Stimulated activated CD4-positive, alpha-beta T cell treated with anti-CD3 and anti-CD28 coated beads, Interleukin-4, amount 100 ng/mL, for 48 hours (primary cell): ENCODE measurements at regions not wholly inside any gene's neighbourhood (a gene's known extent, or its start where the extent isn't known, plus 50 kb on each side); places are given as distances from the start of the nearest gene placed in this dataset.

Experiments
- DNase-seq, 2 donors: peaks; one replicate each; pipeline ENCODE4 v3.0.0-alpha.2; 2020; ENCODE audit warnings: low read depth in 2 of 2

GRCh38 chr11:130583801-130584211 is 135.4 kb downstream of the ADAMTS15 start:
- DNase-seq: no peak

- DNase-seq: no peak
Observed at GRCh38 chr11:130585545-130585944, 137.1 kb downstream of the ADAMTS15 start.

GRCh38 chr11:130587658-130588057 is 139.2 kb downstream of the ADAMTS15 start:
- DNase-seq: no peak

GRCh38 chr11:130588471-130588870 is 140.0 kb downstream of the ADAMTS15 start:
- no peak for DNase-seq

GRCh38 chr11:130592056-130592455 is 143.6 kb downstream of the ADAMTS15 start:
- DNase-seq: no peak

- DNase-seq: no peak
Observed at GRCh38 chr11:130593064-130593463, 144.6 kb downstream of the ADAMTS15 start.

- DNase-seq: no peak
Observed at GRCh38 chr11:130598433-130598832, 150.0 kb downstream of the ADAMTS15 start.

- no peak for DNase-seq
Observed at GRCh38 chr11:130599073-130599654, 150.7 kb downstream of the ADAMTS15 start.

- no peak for DNase-seq
Observed at GRCh38 chr11:130600139-130600538, 151.7 kb downstream of the ADAMTS15 start.

GRCh38 chr11:130600616-130601015 is 152.2 kb downstream of the ADAMTS15 start:
- no peak for DNase-seq

GRCh38 chr11:130601141-130601540 is 152.7 kb downstream of the ADAMTS15 start:
- DNase-seq: no peak

GRCh38 chr11:130601764-130602460 is 153.5 kb downstream of the ADAMTS15 start:
- no peak for DNase-seq

GRCh38 chr11:130602641-130603334 is 154.3 kb downstream of the ADAMTS15 start:
- no peak for DNase-seq

GRCh38 chr11:130603335-130603906 is 155.0 kb downstream of the ADAMTS15 start:
- DNase-seq: no peak

- no peak for DNase-seq
Observed at GRCh38 chr11:130604606-130605005, 156.2 kb downstream of the ADAMTS15 start.

- no peak for DNase-seq
Observed at GRCh38 chr11:130606178-130606577, 157.7 kb downstream of the ADAMTS15 start.

- no peak for DNase-seq
Observed at GRCh38 chr11:130606781-130607511, 158.5 kb downstream of the ADAMTS15 start.

- no peak for DNase-seq
Observed at GRCh38 chr11:130608287-130608686, 159.8 kb downstream of the ADAMTS15 start.

- DNase-seq: no peak
Observed at GRCh38 chr11:130609121-130610035, 160.9 kb downstream of the ADAMTS15 start.

GRCh38 chr11:130611791-130612251 is 163.4 kb downstream of the ADAMTS15 start:
- DNase-seq: no peak
